A549 (cell line): ENCODE measurements at regions not wholly inside any gene's neighbourhood (a gene's known extent, or its start where the extent isn't known, plus 50 kb on each side); places are given as distances from the start of the nearest gene placed in this dataset.

Source experiments
- ATAC-seq, 2 experiments: fragments of 200-7000 bp in 1 of 2; fragments of >200 bp in 1 of 2; cut with Nextera tagmentation in 1 of 2; cut with Tn5 transposase in 1 of 2; 3 replicates each; pipeline versions ENCODE4 v1.8.0 to v1.9.1; 2018 to 2020; ENCODE audit warnings: mild to moderate bottlenecking in 1 of 2, moderate library complexity in 1 of 2
- CTCF ChIA-PET: fragments of 300-600 bp; sonication (Branson Sonifier 250); formaldehyde crosslinking; extraction: SDS; loops from one replicate; lab custom pipeline; 2021; ENCODE audit warnings: antibody characterized with exemption, inconsistent platforms; lab: Yijun Ruan, JAX
- POLR2A ChIA-PET: fragments of 350-600 bp; formaldehyde crosslinking; extraction: SDS; loops from one replicate; lab custom pipeline; 2021; ENCODE audit warnings: antibody characterized with exemption, inconsistent platforms; lab: Yijun Ruan, JAX
- DNase-seq, 2 experiments: peaks; one replicate each; pipeline versions ENCODE4 v3.0.0 to v3.0.0-alpha.2; 2011 to 2016; ENCODE audit warnings: low read depth in 1 of 2, low spot score in 1 of 2
- FAIRE-seq: peaks from 2 replicates; lab custom pipeline; 2011; peaks lifted over from hg19 to GRCh38; lab: Jason Lieb, UNC
- H3K27ac ChIP-seq, 2 experiments: fragments of >200 bp; sonication (Bioruptor Twin); formaldehyde crosslinking; 3 replicates each; pipeline ENCODE4 v1.5.1; 2016 to 2017
- H3K4me1 ChIP-seq: fragments of >200 bp; sonication (Bioruptor Twin); formaldehyde crosslinking; 3 replicates; pipeline ENCODE4 v1.6.1; 2016
- H3K4me2 ChIP-seq: fragments of >200 bp; sonication (Bioruptor Twin); formaldehyde crosslinking; 3 replicates; pipeline ENCODE4 v1.6.1; 2016
- H3K4me3 ChIP-seq: fragments of >200 bp; sonication (Bioruptor Twin); formaldehyde crosslinking; 3 replicates; pipeline ENCODE4 v1.5.1; 2016
- H3K9me3 ChIP-seq: fragments of >200 bp; sonication (Bioruptor Twin); formaldehyde crosslinking; 3 replicates; pipeline ENCODE4 v1.6.1; 2016
- ATOH8 ChIP-seq: fragments of 250-450 bp; sonication (Bioruptor Pico); IDR thresholded peaks from 2 replicates; pipeline ENCODE4 v1.5.0; 2020; ENCODE audit warnings: low read depth, mild to moderate bottlenecking, moderate library complexity
- CBX2 ChIP-seq: fragments of 200-600 bp; sonication (generic); IDR thresholded peaks from 2 replicates; pipeline ENCODE4 v1.6.1; 2016; ENCODE audit warnings: low read depth, mild to moderate bottlenecking, borderline replicate concordance
- CBX8 ChIP-seq: fragments of 200-600 bp; sonication (generic); IDR thresholded peaks from 2 replicates; pipeline ENCODE4 v1.6.1; 2016
- CEBPB ChIP-seq, 2 experiments: fragments of >200 bp in 1 of 2; sonication (Bioruptor Twin) in 1 of 2; formaldehyde crosslinking in 1 of 2; IDR thresholded peaks; 2 replicates each; pipeline ENCODE4 v1.6.1; 2012 to 2016
- ELK1 ChIP-seq: fragments of 150-350 bp; IDR thresholded peaks from 2 replicates; pipeline ENCODE4 v1.6.1; 2014; ENCODE audit warnings: low read depth, mild to moderate bottlenecking, low read length
- EP300 ChIP-seq, 2 experiments: fragments of >200 bp; sonication (Bioruptor Twin); formaldehyde crosslinking; IDR thresholded peaks; 2 replicates in 1 of 2; 3 replicates in 1 of 2; pipeline ENCODE4 v1.6.1; 2016 to 2017
- FOSB ChIP-seq: fragments of 250-450 bp; sonication (Bioruptor Pico); IDR thresholded peaks from 2 replicates; pipeline ENCODE4 v1.5.0; 2020; ENCODE audit warnings: mild to moderate bottlenecking, moderate library complexity
- FOSL2 ChIP-seq, 2 experiments: fragments of 450-650 bp in 1 of 2; fragments of >200 bp in 1 of 2; sonication (Bioruptor Twin) in 1 of 2; formaldehyde crosslinking; IDR thresholded peaks; 2 replicates each; pipeline versions ENCODE4 v1.5.0 to v1.6.1; 2016 to 2020; ENCODE audit warnings: mild to moderate bottlenecking in 1 of 2, moderate library complexity in 1 of 2
- GATA3 ChIP-seq: IDR thresholded peaks from 2 replicates; pipeline ENCODE4 v1.6.1; 2012; ENCODE audit warnings: borderline replicate concordance
- HEYL ChIP-seq: fragments of 250-450 bp; sonication (Bioruptor Pico); IDR thresholded peaks from 2 replicates; pipeline ENCODE4 v1.8.0; 2021; ENCODE audit warnings: mild to moderate bottlenecking, moderate library complexity
- HOXA7 ChIP-seq: fragments of 250-450 bp; sonication (Bioruptor Pico); IDR thresholded peaks from 2 replicates; pipeline ENCODE4 v1.5.0; 2020; ENCODE audit warnings: mild to moderate bottlenecking, moderate library complexity
- HOXB13 ChIP-seq: fragments of 250-450 bp; sonication (Bioruptor Pico); IDR thresholded peaks from 2 replicates; pipeline ENCODE4 v1.5.0; 2020; ENCODE audit warnings: low read depth, mild to moderate bottlenecking, moderate library complexity
- JUNB ChIP-seq: fragments of >200 bp; sonication (Bioruptor Twin); formaldehyde crosslinking; IDR thresholded peaks from 2 replicates; pipeline ENCODE4 v1.6.1; 2016
- KDM1A ChIP-seq: fragments of 200-600 bp; sonication (generic); IDR thresholded peaks from 2 replicates; pipeline ENCODE4 v1.6.1; 2016; ENCODE audit warnings: low read depth, mild to moderate bottlenecking
- MAX ChIP-seq: IDR thresholded peaks from 2 replicates; pipeline ENCODE4 v1.6.1; 2012
- MYC ChIP-seq: IDR thresholded peaks from 2 replicates; pipeline ENCODE4 v1.6.1; 2012; ENCODE audit warnings: mild to moderate bottlenecking, inconsistent platforms, low read length, improper control_type of control experiment, borderline replicate concordance
- NFE2L2 ChIP-seq: fragments of 150-350 bp; conservative IDR thresholded peaks from 2 replicates; pipeline ENCODE4 v1.6.1; 2014; ENCODE audit warnings: low read length
- PHF8 ChIP-seq: fragments of 200-600 bp; sonication (generic); IDR thresholded peaks from 2 replicates; pipeline ENCODE4 v1.6.1; 2016; ENCODE audit warnings: low read depth, mild to moderate bottlenecking, antibody characterized with exemption, moderate library complexity, borderline replicate concordance
- POLR2A ChIP-seq: IDR thresholded peaks from 2 replicates; pipeline ENCODE4 v1.6.1; 2012; ENCODE audit warnings: mild to moderate bottlenecking, low read length
- RAD21 ChIP-seq, 2 experiments: fragments of >200 bp in 1 of 2; sonication (Bioruptor Twin) in 1 of 2; formaldehyde crosslinking in 1 of 2; IDR thresholded peaks in 1 of 2; conservative IDR thresholded peaks in 1 of 2; 2 replicates in 1 of 2; 3 replicates in 1 of 2; pipeline ENCODE4 v1.6.1; 2012 to 2018; ENCODE audit warnings: inconsistent platforms in 1 of 2
- REST ChIP-seq: fragments of 200-600 bp; sonication (generic); IDR thresholded peaks from 2 replicates; pipeline ENCODE4 v1.6.1; 2016; ENCODE audit warnings: antibody characterized with exemption, mild to moderate bottlenecking, moderate library complexity
- RFX5 ChIP-seq: fragments of 450-650 bp; IDR thresholded peaks from 2 replicates; pipeline ENCODE4 v1.7.1; 2014; ENCODE audit warnings: antibody characterized with exemption, mild to moderate bottlenecking, moderate library complexity
- RNF2 ChIP-seq: fragments of 200-600 bp; sonication (generic); IDR thresholded peaks from 2 replicates; pipeline ENCODE4 v1.6.1; 2016; ENCODE audit warnings: low read depth, mild to moderate bottlenecking, antibody characterized with exemption, moderate library complexity, borderline replicate concordance
- TP53 ChIP-seq: fragments of 250-450 bp; sonication (Bioruptor Pico); IDR thresholded peaks from 2 replicates; pipeline ENCODE4 v1.5.0; 2021; ENCODE audit warnings: mild to moderate bottlenecking, moderate library complexity
- ZFP36 ChIP-seq: fragments of 450-650 bp; IDR thresholded peaks from 2 replicates; pipeline ENCODE4 v1.6.1; 2014; ENCODE audit warnings: borderline replicate concordance; ENCODE audit not compliant: partially characterized antibody
- WGBS: methylation state at CpG from one replicate; pipeline ENCODE4 v1.1.6; 2017; ENCODE audit errors: missing lambda C conversion rate; 5-methylcytosine and 5-hydroxymethylcytosine counted together
- TF ChIP-seq, protein P1 (sequence below): fragments of >200 bp; sonication (Bioruptor Twin); formaldehyde crosslinking; IDR thresholded peaks from 3 replicates; pipeline ENCODE4 v1.6.1; 2016
- TF ChIP-seq, protein P2 (sequence below): fragments of >200 bp; sonication (Bioruptor Twin); formaldehyde crosslinking; IDR thresholded peaks from 2 replicates; pipeline ENCODE4 v1.6.1; 2016
- TF ChIP-seq, protein P3 (sequence below): fragments of 250-450 bp; sonication (Bioruptor Pico); IDR thresholded peaks from 2 replicates; pipeline ENCODE4 v1.5.0; 2021; ENCODE audit warnings: mild to moderate bottlenecking, moderate library complexity, borderline replicate concordance
- TF ChIP-seq, protein P4 (sequence below): IDR thresholded peaks from 2 replicates; pipeline ENCODE4 v1.6.1; 2012

GRCh38 chr12:90859591-90859990 lies 95.4 kb downstream of the CCER1 start:
- no peak for TF ChIP-seq MAX
- TF ChIP-seq REST, result no peak
- TF ChIP-seq RNF2, result no peak
- TF ChIP-seq RFX5, result no peak
- TF ChIP-seq CEBPB (IDR thresholded peaks at IDR 0.05), result no peak
- no peak for TF ChIP-seq RAD21 (conservative IDR thresholded peaks at IDR 0.05 in 1 of 2, IDR thresholded peaks at IDR 0.05 in 1 of 2)
- TF ChIP-seq NFE2L2, result no peak
- TF ChIP-seq, protein P1, sequence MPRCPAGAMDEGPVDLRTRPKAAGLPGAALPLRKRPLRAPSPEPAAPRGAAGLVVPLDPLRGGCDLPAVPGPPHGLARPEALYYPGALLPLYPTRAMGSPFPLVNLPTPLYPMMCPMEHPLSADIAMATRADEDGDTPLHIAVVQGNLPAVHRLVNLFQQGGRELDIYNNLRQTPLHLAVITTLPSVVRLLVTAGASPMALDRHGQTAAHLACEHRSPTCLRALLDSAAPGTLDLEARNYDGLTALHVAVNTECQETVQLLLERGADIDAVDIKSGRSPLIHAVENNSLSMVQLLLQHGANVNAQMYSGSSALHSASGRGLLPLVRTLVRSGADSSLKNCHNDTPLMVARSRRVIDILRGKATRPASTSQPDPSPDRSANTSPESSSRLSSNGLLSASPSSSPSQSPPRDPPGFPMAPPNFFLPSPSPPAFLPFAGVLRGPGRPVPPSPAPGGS, result no peak
- TF ChIP-seq CBX8, result no peak
- no peak for TF ChIP-seq ZFP36
- no peak for TF ChIP-seq CBX2
- no peak for TF ChIP-seq HEYL (CRISPR knock-in tag)
- TF ChIP-seq HOXA7 (CRISPR knock-in tag), result no peak
- no peak for TF ChIP-seq HOXB13 (CRISPR knock-in tag)
- TF ChIP-seq PHF8, result no peak
- no peak for TF ChIP-seq FOSL2 (IDR thresholded peaks at IDR 0.05)
- no peak for TF ChIP-seq FOSL2 (CRISPR knock-in tag; IDR thresholded peaks at IDR 0.05)
- TF ChIP-seq, protein P2, sequence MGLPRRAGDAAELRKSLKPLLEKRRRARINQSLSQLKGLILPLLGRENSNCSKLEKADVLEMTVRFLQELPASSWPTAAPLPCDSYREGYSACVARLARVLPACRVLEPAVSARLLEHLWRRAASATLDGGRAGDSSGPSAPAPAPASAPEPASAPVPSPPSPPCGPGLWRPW, result no peak
- no peak for TF ChIP-seq POLR2A
- TF ChIP-seq KDM1A, result no peak
- no peak for TF ChIP-seq ATOH8
- H3K9me3 ChIP-seq, result no peaks in the 10 kb centered on the region
- peaks cover 1% of the 10 kb centered on the region; the same call in 1 of the 3 replicates for H3K4me1 ChIP-seq
- no peak overlapping the region for H3K4me3 ChIP-seq
- ChIA-PET POLR2A (no interaction called here), CTCF (no interaction called here)
- DNase-seq (no peak), ATAC-seq (no peak), FAIRE-seq (no peak)
- no peak overlapping the region for H3K27ac ChIP-seq
- no peak overlapping the region for H3K4me2 ChIP-seq

DNA sequence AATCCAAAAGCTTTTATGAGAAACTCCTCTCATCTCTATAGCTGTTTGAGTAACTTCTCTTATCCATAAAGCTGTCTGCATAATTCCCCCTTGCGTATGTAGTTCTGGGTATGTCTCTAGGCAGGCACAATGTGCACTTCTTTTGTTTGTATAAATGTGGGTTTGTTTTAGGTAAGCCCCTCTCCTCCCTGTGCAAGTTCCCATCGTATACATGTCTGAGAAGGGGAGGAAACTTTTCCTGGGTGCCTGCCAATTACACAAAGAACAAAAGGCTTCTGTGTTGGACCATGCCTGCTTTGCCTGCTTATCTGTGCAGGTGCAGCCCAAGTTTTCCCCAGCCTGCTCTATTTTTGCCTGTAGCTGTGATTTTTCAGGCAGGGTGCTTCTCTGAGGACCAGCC lies 96.7 kb downstream of the CCER1 start:
- Histone ChIP-seq H3K9me3 (no peaks in the 10 kb centered on the region), H3K4me1 (peaks cover 5% of the 10 kb centered on the region; the same call in 1 of the 3 replicates), H3K4me3 (no peak overlapping the region), H3K27ac (no peak overlapping the region), H3K4me2 (no peak overlapping the region)
- DNase-seq (no peak), ATAC-seq (no peak), FAIRE-seq (no peak)
- POLR2A ChIA-PET, result no interaction called here
- 40% methylated on average over 2 of the region's 2 CpGs for WGBS
- CTCF ChIA-PET, result no interaction called here
- no peak for TF ChIP-seq GATA3
- TF ChIP-seq ELK1, result no peak
- no peak for TF ChIP-seq JUNB
- TF ChIP-seq TP53 (CRISPR knock-in tag), result no peak
- no peak for TF ChIP-seq FOSB (CRISPR knock-in tag)
- TF ChIP-seq MYC, result no peak
- TF ChIP-seq, protein P3, sequence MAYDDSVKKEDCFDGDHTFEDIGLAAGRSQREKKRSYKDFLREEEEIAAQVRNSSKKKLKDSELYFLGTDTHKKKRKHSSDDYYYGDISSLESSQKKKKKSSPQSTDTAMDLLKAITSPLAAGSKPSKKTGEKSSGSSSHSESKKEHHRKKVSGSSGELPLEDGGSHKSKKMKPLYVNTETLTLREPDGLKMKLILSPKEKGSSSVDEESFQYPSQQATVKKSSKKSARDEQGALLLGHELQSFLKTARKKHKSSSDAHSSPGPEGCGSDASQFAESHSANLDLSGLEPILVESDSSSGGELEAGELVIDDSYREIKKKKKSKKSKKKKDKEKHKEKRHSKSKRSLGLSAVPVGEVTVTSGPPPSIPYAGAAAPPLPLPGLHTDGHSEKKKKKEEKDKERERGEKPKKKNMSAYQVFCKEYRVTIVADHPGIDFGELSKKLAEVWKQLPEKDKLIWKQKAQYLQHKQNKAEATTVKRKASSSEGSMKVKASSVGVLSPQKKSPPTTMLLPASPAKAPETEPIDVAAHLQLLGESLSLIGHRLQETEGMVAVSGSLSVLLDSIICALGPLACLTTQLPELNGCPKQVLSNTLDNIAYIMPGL (CRISPR knock-in tag), result no peak
- TF ChIP-seq EP300 (IDR thresholded peaks at IDR 0.05), result no peak
- TF ChIP-seq, protein P4, sequence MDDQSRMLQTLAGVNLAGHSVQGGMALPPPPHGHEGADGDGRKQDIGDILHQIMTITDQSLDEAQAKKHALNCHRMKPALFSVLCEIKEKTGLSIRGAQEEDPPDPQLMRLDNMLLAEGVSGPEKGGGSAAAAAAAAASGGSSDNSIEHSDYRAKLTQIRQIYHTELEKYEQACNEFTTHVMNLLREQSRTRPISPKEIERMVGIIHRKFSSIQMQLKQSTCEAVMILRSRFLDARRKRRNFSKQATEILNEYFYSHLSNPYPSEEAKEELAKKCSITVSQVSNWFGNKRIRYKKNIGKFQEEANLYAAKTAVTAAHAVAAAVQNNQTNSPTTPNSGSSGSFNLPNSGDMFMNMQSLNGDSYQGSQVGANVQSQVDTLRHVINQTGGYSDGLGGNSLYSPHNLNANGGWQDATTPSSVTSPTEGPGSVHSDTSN, result no peak
- TF ChIP-seq MAX, result no peak
